Type B pancreatic cell (in vitro differentiated cells): ENCODE measurements at regions not wholly inside any gene's neighbourhood (a gene's known extent, or its start where the extent isn't known, plus 50 kb on each side); places are given as distances from the start of the nearest gene placed in this dataset.
A peak's percentile ranks its signal among the peaks of the same experiment; 100 is the strongest.
"Not testable (repeated sequence)": the region's sequence is repeated elsewhere in the genome, so short reads cannot be mapped to it uniquely, and the experiment has no call there.

ENCODE experiments used
- DNase-seq: peaks from one replicate; pipeline ENCODE4 v3.0.0; 2021; ENCODE audit warnings: mixed read lengths; ENCODE audit not compliant: unreplicated experiment; ENCODE audit errors: extremely low spot score
- H3K27ac Mint-ChIP-seq: 2 replicates; pipeline ENCODE4 v1.8.0; 2021; ENCODE audit warnings: mild to moderate bottlenecking, mixed read lengths
- H3K27me3 Mint-ChIP-seq: 2 replicates; pipeline ENCODE4 v1.8.0; 2021; ENCODE audit warnings: mixed read lengths
- H3K36me3 Mint-ChIP-seq: 2 replicates; pipeline ENCODE4 v1.8.0; 2021; ENCODE audit warnings: mixed read lengths
- H3K4me1 Mint-ChIP-seq: one replicate; pipeline ENCODE4 v1.8.0; 2021; ENCODE audit warnings: mixed read lengths; ENCODE audit not compliant: unreplicated experiment
- H3K4me3 Mint-ChIP-seq: 2 replicates; pipeline ENCODE4 v1.8.0; 2021; ENCODE audit warnings: mild to moderate bottlenecking, mixed read lengths
- H3K9me3 Mint-ChIP-seq: 2 replicates; pipeline ENCODE4 v1.8.0; 2021; ENCODE audit warnings: mixed read lengths
- CTCF ChIP-seq: fragments of 200-600 bp; sonication (generic); conservative IDR thresholded peaks from 2 replicates; pipeline ENCODE4 v1.5.0; 2021; ENCODE audit warnings: antibody characterized with exemption, mild to moderate bottlenecking

- Mint-ChIP-seq H3K4me1 (no peaks in the 10 kb centered on the region), H3K27me3 (peaks cover 39% of the 10 kb centered on the region), H3K9me3 (no peaks in the 10 kb centered on the region), H3K36me3 (no peaks in the 10 kb centered on the region), H3K4me3 (no peak overlapping the region), H3K27ac (no peak overlapping the region)
- DNase-seq: peak; percentile 62
- TF ChIP-seq CTCF: no peak
Measured at GRCh38 chr3:139107424-139108252, 62.9 kb upstream of the PRR23C start.

GRCh38 chr3:139108253-139108969 is 63.7 kb upstream of the PRR23C start:
- Mint-ChIP-seq H3K27me3 (peaks cover 47% of the 10 kb centered on the region), H3K27ac (no peak overlapping the region), H3K36me3 (no peaks in the 10 kb centered on the region), H3K4me1 (no peaks in the 10 kb centered on the region), H3K9me3 (no peaks in the 10 kb centered on the region), H3K4me3 (no peak overlapping the region)
- TF ChIP-seq CTCF: no peak
- DNase-seq: peak; percentile 24

GRCh38 chr3:139109271-139109670 is 64.6 kb upstream of the PRR23C start:
- H3K27me3 Mint-ChIP-seq: peaks cover 53% of the 10 kb centered on the region
- no peak overlapping the region for H3K4me3 Mint-ChIP-seq
- no peak overlapping the region for H3K27ac Mint-ChIP-seq
- no peaks in the 10 kb centered on the region for H3K4me1 Mint-ChIP-seq
- no peaks in the 10 kb centered on the region for H3K9me3 Mint-ChIP-seq
- TF ChIP-seq CTCF: no peak
- no peaks in the 10 kb centered on the region for H3K36me3 Mint-ChIP-seq
- DNase-seq: peak; percentile 40

- no peak for TF ChIP-seq CTCF
- no peak overlapping the region for H3K4me3 Mint-ChIP-seq
- no peaks in the 10 kb centered on the region for H3K9me3 Mint-ChIP-seq
- H3K27me3 Mint-ChIP-seq: peaks cover 53% of the 10 kb centered on the region
- no peaks in the 10 kb centered on the region for H3K36me3 Mint-ChIP-seq
- H3K4me1 Mint-ChIP-seq: no peaks in the 10 kb centered on the region
- no peak overlapping the region for H3K27ac Mint-ChIP-seq
- DNase-seq: peak; percentile 51
Measured at GRCh38 chr3:139110072-139110830, 65.6 kb upstream of the PRR23C start.

- H3K36me3 Mint-ChIP-seq, H3K4me1 Mint-ChIP-seq, H3K27ac Mint-ChIP-seq, H3K9me3 Mint-ChIP-seq, H3K4me3 Mint-ChIP-seq: not testable (repeated sequence)
- DNase-seq: peak; percentile 8
- peaks cover 49% of the 10 kb centered on the region for H3K27me3 Mint-ChIP-seq
Measured at GRCh38 chr3:139110929-139111328, 66.2 kb upstream of the PRR23C start.
